Thyroid gland (tissue), 4 donors: ENCODE measurements at regions not wholly inside any gene's neighbourhood (a gene's known extent, or its start where the extent isn't known, plus 50 kb on each side); places are given as distances from the start of the nearest gene placed in this dataset.

Experiments used
- DNase-seq, 2 donors: peaks; one replicate each; pipeline ENCODE4 v3.0.0-alpha.2; 2019
- H3K27ac ChIP-seq, 3 donors: fragments of 200-600 bp; sonication (generic); 1 replicate in 2 of 3; 2 replicates in 1 of 3; pipeline ENCODE4 v1.5.1; 2016 to 2019; ENCODE audit warnings: mild to moderate bottlenecking in 1 of 3, moderate library complexity in 1 of 3
- H3K27me3 ChIP-seq: fragments of 200-600 bp; sonication (generic); one replicate; pipeline ENCODE4 v1.5.1; 2019
- H3K36me3 ChIP-seq, 2 donors: fragments of 200-600 bp; sonication (generic); one replicate each; pipeline ENCODE4 v1.5.1; 2016 to 2019
- H3K4me1 ChIP-seq, 2 donors: fragments of 200-600 bp; sonication (generic); one replicate each; pipeline ENCODE4 v1.5.1; 2017 to 2019
- H3K4me3 ChIP-seq, 3 donors: fragments of 200-600 bp; sonication (generic); replicated peaks in 1 of 3; 1 replicate in 2 of 3; 2 replicates in 1 of 3; pipeline ENCODE4 v1.5.1; 2016; ENCODE audit warnings: mild to moderate bottlenecking in 1 of 3
- H3K9me3 ChIP-seq: fragments of 200-600 bp; sonication (generic); one replicate; pipeline ENCODE4 v1.5.1; 2017
- POLR2A ChIP-seq, 2 donors: fragments of 450-650 bp; IDR thresholded peaks; one replicate each; pipeline ENCODE4 v1.6.1; 2017; ENCODE audit warnings: antibody characterized with exemption in 2 of 2, mild to moderate bottlenecking in 2 of 2, moderate library complexity in 1 of 2
- WGBS, 2 donors: methylation state at CpG; one replicate each; pipeline ENCODE4 v1.1.5; 2017; 5-methylcytosine and 5-hydroxymethylcytosine counted together
- intact Hi-C: fragments of 100-400 bp; cut with DNase I; formaldehyde crosslinking; loops from one replicate; pipeline ENCODE4 v1.15.1; 2023
- TF ChIP-seq, protein P1 (sequence below), 6 experiments: fragments of 200-600 bp in 3 of 6; fragments of 450-650 bp in 3 of 6; sonication (generic) in 3 of 6; IDR thresholded peaks; one replicate each; pipeline ENCODE4 v1.5.1; 2016 to 2019; ENCODE audit warnings: antibody characterized with exemption in 6 of 6, mild to moderate bottlenecking in 2 of 6, inconsistent platforms in 1 of 6, moderate library complexity in 1 of 6

DNA sequence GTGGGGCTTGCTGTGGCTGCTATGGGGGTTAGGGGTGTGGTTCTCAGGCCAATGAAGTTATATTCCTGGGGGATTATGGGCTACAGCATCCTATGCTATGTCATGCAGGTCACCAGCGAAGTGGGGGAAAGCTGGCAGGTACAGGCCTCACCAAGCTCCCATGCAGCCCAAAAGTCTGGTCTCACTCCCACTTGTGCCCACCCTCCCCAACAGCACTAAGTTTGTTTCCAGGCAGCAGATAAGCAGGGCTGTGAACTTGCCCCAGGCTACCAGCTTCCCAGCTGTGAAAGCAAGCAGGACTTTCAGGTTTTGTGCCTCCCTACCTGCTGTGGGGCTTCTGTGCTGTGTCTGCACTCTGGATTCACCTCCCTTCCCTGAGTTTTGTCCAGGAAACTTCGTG, 469.7 kb downstream of the CPS1 start:
- no peak for DNase-seq
- Histone ChIP-seq H3K27me3 (no peaks in the 10 kb centered on the region), H3K27ac (no peak overlapping the region), H3K9me3 (no peaks in the 10 kb centered on the region), H3K36me3 (no peaks in the 10 kb centered on the region), H3K4me3 (no peak overlapping the region), H3K4me1 (no peaks in the 10 kb centered on the region)
- TF ChIP-seq, protein P1, sequence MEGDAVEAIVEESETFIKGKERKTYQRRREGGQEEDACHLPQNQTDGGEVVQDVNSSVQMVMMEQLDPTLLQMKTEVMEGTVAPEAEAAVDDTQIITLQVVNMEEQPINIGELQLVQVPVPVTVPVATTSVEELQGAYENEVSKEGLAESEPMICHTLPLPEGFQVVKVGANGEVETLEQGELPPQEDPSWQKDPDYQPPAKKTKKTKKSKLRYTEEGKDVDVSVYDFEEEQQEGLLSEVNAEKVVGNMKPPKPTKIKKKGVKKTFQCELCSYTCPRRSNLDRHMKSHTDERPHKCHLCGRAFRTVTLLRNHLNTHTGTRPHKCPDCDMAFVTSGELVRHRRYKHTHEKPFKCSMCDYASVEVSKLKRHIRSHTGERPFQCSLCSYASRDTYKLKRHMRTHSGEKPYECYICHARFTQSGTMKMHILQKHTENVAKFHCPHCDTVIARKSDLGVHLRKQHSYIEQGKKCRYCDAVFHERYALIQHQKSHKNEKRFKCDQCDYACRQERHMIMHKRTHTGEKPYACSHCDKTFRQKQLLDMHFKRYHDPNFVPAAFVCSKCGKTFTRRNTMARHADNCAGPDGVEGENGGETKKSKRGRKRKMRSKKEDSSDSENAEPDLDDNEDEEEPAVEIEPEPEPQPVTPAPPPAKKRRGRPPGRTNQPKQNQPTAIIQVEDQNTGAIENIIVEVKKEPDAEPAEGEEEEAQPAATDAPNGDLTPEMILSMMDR (IDR thresholded peaks at IDR 0.05) = no peak
- TF ChIP-seq POLR2A (IDR thresholded peaks at IDR 0.05) = no peak
- intact Hi-C loops = no loop called here
- 69 to 72% methylated on average over 2 of the region's 2 CpGs for WGBS, 2 donors

DNA sequence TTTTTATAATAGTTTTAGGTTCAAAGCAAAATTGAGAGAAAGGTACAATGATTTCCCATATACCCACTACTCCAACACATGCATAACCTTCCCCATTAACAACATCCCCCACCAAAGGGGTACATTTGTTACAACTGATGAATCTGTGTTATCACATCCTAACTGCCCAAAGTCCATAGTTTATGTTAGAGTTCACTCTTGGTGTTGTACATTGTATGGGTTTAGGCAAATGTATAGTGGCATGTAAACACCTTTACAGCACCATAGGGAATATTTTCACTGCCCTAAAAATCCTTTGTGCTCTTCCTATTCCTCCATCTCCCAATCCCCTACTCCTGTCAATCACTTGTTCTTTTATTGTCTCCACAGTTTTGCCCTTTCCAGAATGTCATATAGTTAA, 471.6 kb downstream of the CPS1 start:
- no peaks in the 10 kb centered on the region for H3K9me3 ChIP-seq
- intact Hi-C loops = no loop called here

DNA sequence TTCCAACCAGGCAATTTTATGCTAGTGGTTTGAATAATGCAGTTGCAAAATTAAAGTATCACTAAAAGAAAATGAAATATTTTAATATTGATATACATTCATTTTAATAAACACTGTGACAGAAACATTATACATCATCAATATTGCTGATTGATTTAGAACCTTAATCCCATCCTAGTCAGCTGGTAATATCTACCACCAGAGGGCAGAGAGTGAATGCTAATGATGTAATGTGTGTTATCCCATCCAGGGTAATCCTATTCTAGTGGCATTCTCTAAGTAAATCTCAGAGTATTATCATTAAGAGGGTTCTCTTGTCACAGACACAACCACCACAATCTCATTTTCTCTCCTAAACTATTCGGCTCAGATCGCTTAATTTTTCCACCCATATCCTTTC, 477.4 kb downstream of the CPS1 start:
- intact Hi-C loops = no loop called here
- WGBS, 2 donors = 55 to 57% methylated on average over 2 of the region's 2 CpGs

More for the DNA sequence above, 471.6 kb downstream of the CPS1 start:
- Histone ChIP-seq H3K4me3 (no peak overlapping the region), H3K27me3 (no peaks in the 10 kb centered on the region), H3K4me1 (no peaks in the 10 kb centered on the region), H3K36me3 (no peaks in the 10 kb centered on the region), H3K27ac (no peak overlapping the region)
- no peak for TF ChIP-seq POLR2A (IDR thresholded peaks at IDR 0.05)
- TF ChIP-seq, protein P1 (IDR thresholded peaks at IDR 0.05) = no peak
- DNase-seq = no peak

DNA sequence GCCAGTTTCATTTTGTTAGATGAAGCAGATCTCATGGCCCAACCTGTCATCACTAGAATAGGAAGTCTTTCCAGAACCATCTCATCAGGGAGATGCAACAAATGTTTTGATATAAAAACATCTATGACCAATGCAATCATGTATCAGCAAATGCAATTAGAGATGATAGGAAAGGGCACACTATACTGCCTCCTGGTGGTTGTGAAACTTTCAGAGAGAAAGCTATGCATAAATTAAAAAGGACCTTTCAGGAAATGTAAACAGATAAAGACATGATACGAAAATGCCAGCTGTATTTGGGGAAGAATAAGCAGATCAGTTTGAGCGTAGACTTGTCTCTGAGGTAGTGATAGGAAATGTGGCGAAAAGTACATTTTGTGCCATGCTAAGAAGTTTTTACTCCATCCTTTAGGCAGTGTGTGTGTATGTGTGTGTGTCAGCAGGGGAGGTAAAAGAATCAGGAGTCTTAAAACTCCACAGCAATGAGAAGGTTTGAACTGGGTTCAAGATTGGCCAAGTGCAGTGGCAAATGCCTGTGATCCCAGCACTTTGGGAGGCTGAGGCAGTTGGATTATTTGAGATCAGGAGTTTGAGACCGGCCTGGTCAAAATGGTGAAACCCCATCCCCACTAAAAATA, 479.3 kb downstream of the CPS1 start:
- intact Hi-C loops = no loop called here
- Histone ChIP-seq H3K27me3 (no peaks in the 10 kb centered on the region), H3K9me3 (no peaks in the 10 kb centered on the region), H3K27ac (no peak overlapping the region), H3K4me1 (no peaks in the 10 kb centered on the region), H3K4me3 (no peak overlapping the region), H3K36me3 (no peaks in the 10 kb centered on the region)
- no peak for DNase-seq
- TF ChIP-seq, protein P1 (IDR thresholded peaks at IDR 0.05) = peak in 3 of 6 experiments; percentile 31 to 48 (median 38)
- no peak for TF ChIP-seq POLR2A (IDR thresholded peaks at IDR 0.05)
- 65 to 73% methylated on average over 4 of the region's 4 CpGs for WGBS, 2 donors

More for the DNA sequence above, 477.4 kb downstream of the CPS1 start:
- Histone ChIP-seq H3K27ac (no peak overlapping the region), H3K9me3 (no peaks in the 10 kb centered on the region), H3K4me1 (no peaks in the 10 kb centered on the region), H3K27me3 (no peaks in the 10 kb centered on the region), H3K36me3 (no peaks in the 10 kb centered on the region), H3K4me3 (no peak overlapping the region)
- no peak for DNase-seq
- TF ChIP-seq, protein P1 (IDR thresholded peaks at IDR 0.05) = peak in 3 of 6 experiments; percentile 27 to 32 (median 32)
- TF ChIP-seq POLR2A (IDR thresholded peaks at IDR 0.05) = no peak

DNA sequence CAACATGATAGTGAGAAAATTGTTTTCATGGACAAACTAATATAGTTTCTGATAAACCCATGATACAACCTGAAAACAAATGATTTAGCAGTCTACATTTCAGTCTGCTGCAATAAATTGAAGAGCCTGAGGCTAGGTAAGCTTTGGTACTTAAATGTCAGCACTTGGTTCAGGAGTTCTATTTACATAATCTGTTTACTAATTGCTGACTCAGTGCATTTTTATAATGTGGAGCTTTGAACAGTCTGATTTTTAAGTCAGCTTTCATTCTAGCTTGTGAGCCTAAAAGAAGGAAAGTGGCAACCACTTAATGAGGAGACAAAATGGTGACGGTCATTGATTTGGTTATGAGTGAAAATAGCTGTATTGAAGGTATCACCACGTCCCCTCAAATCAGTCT, 488.6 kb downstream of the CPS1 start:
- intact Hi-C loops = no loop called here
- no peaks in the 10 kb centered on the region for H3K36me3 ChIP-seq
- H3K4me1 ChIP-seq = no peaks in the 10 kb centered on the region
- H3K9me3 ChIP-seq = no peaks in the 10 kb centered on the region
- WGBS, 2 donors = 81 to 92% methylated on average over 2 of the region's 2 CpGs
- DNase-seq = no peak
- no peaks in the 10 kb centered on the region for H3K27me3 ChIP-seq
- no peak overlapping the region for H3K27ac ChIP-seq
- no peak overlapping the region for H3K4me3 ChIP-seq
- TF ChIP-seq POLR2A (IDR thresholded peaks at IDR 0.05) = no peak
- TF ChIP-seq, protein P1 (IDR thresholded peaks at IDR 0.05) = no peak
